GM19023 (cell line): ENCODE measurements at regions not wholly inside any gene's neighbourhood (a gene's known extent, or its start where the extent isn't known, plus 50 kb on each side); places are given as distances from the start of the nearest gene placed in this dataset.
"Not testable (repeated sequence)": the region's sequence is repeated elsewhere in the genome, so short reads cannot be mapped to it uniquely, and the experiment has no call there.

ENCODE experiments used
- ATAC-seq: cut with Tn5 transposase; IDR thresholded peaks from one replicate; pipeline ENCODE4 v1.9.1; 2021; ENCODE audit warnings: mild to moderate bottlenecking, moderate library complexity; ENCODE audit not compliant: unreplicated experiment

- no peak for ATAC-seq
These were observed 335.2 kb downstream of the NSUN3 start for GRCh38 chr3:94398036-94398435.

- no peak for ATAC-seq
These were observed 338.6 kb downstream of the NSUN3 start for GRCh38 chr3:94401466-94401865.

- no peak for ATAC-seq
These were observed 339.3 kb downstream of the NSUN3 start for GRCh38 chr3:94402126-94402525.

- ATAC-seq = no peak
These were observed 342.6 kb downstream of the NSUN3 start for GRCh38 chr3:94405258-94406035.

GRCh38 chr3:94406595-94406994, 343.7 kb downstream of the NSUN3 start:
- no peak for ATAC-seq

- not testable (repeated sequence) for ATAC-seq
These were observed 350.1 kb downstream of the NSUN3 start for GRCh38 chr3:94412936-94413335.

GRCh38 chr3:94413336-94414108, 350.7 kb downstream of the NSUN3 start:
- no peak for ATAC-seq

- ATAC-seq = no peak
These were observed 351.6 kb downstream of the NSUN3 start for GRCh38 chr3:94414418-94414817.

GRCh38 chr3:94416768-94417167, 353.9 kb downstream of the NSUN3 start:
- no peak for ATAC-seq

GRCh38 chr3:94417963-94418455, 355.1 kb downstream of the NSUN3 start:
- ATAC-seq = no peak

GRCh38 chr3:94420931-94421330, 358.1 kb downstream of the NSUN3 start:
- no peak for ATAC-seq

GRCh38 chr3:94423578-94423977, 360.7 kb downstream of the NSUN3 start:
- ATAC-seq = no peak

GRCh38 chr3:94429517-94429916, 366.7 kb downstream of the NSUN3 start:
- no peak for ATAC-seq

- ATAC-seq = no peak
These were observed 369.2 kb downstream of the NSUN3 start for GRCh38 chr3:94431876-94432570.

- no peak for ATAC-seq
These were observed 370.9 kb downstream of the NSUN3 start for GRCh38 chr3:94433811-94434210.

- ATAC-seq = no peak
These were observed 378.1 kb downstream of the NSUN3 start for GRCh38 chr3:94440767-94441493.

GRCh38 chr3:94441494-94441847, 378.6 kb downstream of the NSUN3 start:
- ATAC-seq = no peak

GRCh38 chr3:94453864-94454263, 391.0 kb downstream of the NSUN3 start:
- ATAC-seq = no peak

- ATAC-seq = no peak
These were observed 396.3 kb downstream of the NSUN3 start for GRCh38 chr3:94459167-94459566.

- no peak for ATAC-seq
These were observed 398.1 kb downstream of the NSUN3 start for GRCh38 chr3:94460931-94461330.

GRCh38 chr3:94462931-94463330, 400.1 kb downstream of the NSUN3 start:
- ATAC-seq = no peak
